HCEC 1CT (cell line): ENCODE measurements at regions not wholly inside any gene's neighbourhood (a gene's known extent, or its start where the extent isn't known, plus 50 kb on each side); places are given as distances from the start of the nearest gene placed in this dataset.
"Not testable (repeated sequence)": the region's sequence is repeated elsewhere in the genome, so short reads cannot be mapped to it uniquely, and the experiment has no call there.

Experiments
- DNase-seq: peaks from one replicate; pipeline ENCODE4 v3.0.0-alpha.2; 2017

DNA sequence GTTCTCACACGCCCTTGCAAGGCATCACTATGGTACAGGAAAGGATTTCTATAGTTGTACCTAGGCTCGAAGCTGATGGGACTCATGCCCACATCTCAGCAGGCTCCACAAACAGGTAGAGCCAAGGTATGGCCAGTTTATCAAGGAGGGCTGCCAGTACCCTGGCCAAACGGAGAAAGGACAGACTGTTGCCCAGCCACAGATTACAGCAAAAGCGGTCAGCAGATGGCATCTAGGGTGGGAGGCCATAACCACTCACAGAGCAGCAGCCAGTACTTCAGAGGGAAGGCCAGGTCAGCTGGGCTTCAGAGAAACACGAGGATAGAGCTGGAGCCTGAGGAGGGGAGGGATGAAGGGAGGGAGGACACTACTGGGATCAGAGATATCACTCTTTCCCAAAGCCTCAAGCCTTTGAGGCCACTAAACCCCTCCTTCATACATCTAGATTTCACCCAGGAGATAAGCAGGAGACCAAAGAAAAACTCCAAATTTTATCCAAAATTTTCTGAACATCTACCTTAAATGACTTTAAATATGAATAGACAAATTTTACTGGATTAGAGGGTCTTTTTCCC, 904.2 kb upstream of the NXPH2 start:
- DNase-seq, result no peak

DNA sequence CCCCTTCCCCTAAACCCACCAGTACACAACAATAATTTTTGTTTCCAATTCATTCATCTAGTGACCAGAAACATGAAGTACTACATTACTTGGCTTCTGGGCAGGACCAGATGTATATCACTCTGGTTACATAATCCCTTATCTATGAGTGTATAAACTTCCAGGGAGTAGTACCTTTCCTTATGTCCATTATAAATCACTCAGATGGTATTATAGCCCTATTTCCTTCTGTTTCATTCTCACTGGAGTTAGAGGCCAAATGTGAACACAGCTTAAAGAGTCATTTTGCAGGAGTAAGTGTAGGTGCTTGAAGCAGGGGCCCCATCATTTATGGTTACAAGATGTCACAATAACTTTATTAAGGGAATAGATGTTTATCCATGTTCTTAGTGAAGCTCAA, 894.4 kb upstream of the NXPH2 start:
- no peak for DNase-seq

DNA sequence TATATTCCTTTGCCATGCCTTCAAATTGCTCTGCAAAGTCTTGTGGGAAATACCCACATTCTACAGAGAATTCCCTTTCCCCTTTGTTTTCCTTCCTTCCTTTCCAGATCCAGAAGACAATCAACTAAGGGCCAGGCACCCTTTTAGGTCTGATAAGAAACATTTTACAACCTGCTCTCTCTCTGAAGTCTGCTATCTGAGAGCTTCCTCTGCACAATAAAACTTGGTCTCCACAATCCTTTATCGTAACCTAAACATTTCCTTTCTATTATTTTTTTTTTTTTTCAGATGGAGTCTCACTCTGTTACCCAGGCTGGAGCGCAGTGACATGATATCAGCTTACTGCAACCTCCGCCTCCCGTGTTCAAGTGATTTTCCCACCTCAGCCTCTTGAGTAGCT, 893.3 kb upstream of the NXPH2 start:
- not testable (repeated sequence) for DNase-seq

DNA sequence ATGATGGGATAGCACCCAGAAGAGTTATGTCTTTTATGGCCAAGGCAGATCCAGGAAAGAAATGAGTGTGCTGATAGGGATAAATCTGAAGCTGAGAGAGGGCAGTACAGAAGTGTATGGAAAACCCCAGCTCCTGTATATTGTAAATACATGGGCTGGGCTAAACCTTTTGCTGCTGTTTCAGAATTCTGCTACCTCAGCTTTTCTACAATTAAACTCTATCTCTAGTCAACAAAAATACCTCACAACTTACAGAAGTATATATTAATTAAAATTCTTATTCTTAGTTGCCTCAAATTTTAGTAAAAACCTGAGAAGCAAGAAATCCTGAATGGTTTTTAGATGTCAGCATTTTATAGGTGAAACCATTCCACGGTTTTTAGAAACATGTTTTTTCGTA, 889.5 kb upstream of the NXPH2 start:
- DNase-seq, result no peak

- no peak for DNase-seq
Observed at GRCh38 chr2:139652385-139652784, 872.2 kb upstream of the NXPH2 start.

GRCh38 chr2:139645617-139646016, 865.4 kb upstream of the NXPH2 start:
- DNase-seq, result no peak

DNA sequence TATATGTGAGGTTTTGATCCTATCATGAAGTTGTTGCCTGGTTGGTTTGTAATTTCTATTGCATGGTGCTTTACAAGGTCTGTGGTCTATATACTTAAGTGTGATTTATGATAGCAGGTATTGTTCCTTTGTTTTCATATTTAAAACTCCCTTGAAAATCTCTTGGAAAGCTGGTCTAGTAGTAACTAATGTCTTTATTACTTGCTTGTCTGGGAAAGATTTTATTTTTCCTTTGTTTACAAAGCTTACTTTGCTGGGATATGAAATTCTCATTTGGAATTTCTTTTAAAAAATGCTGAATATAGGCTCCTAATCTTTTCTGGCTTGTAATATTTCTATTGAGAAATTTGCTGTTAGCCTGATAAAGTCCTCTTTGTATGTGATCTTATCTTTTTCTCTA, 862.9 kb upstream of the NXPH2 start:
- no peak for DNase-seq

DNA sequence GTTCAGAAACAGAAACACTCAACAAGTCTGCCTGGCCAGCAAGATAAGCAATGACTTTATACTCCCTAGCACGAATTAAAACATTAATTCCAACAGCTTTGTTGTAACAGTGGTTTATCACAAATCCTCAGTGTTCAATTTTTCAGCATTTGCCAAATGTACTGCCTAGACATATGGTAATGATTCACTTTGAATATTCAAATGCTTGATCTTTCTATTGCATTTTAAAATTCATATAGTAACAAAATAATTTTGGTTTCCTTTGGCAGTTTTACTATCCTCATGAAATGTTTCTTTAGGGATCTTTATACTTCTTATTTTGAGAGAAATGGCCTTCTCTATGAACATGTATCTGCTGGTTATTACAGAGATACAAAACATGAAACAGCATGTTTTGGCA, 851.8 kb upstream of the NXPH2 start:
- DNase-seq, result no peak

- DNase-seq, result no peak
Observed at GRCh38 chr2:139628931-139629330, 848.7 kb upstream of the NXPH2 start.

DNA sequence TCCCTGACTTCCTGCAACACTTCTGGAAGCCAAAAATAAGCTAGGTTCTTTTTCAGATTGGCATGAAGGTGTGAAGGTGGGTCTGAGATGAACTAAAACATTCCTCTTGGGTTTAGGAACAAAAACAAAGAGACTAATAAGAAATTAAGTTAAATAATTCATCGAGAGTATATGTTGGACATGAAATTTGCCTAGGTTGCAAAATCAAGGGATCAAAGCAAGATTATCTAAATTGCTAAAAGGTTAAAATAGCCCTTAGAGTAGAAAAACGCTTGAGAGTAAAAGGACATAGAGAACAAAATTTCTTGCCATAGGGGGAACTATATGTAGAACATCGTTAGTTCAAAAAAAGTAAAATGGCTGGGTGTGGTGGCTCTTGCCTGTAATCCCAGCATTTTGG, 845.9 kb upstream of the NXPH2 start:
- no peak for DNase-seq

GRCh38 chr2:139622691-139623090, 842.5 kb upstream of the NXPH2 start:
- DNase-seq, result no peak

GRCh38 chr2:139617747-139618146, 837.6 kb upstream of the NXPH2 start:
- DNase-seq, result no peak

- no peak for DNase-seq
Observed at GRCh38 chr2:139613264-139613663, 833.1 kb upstream of the NXPH2 start.

DNA sequence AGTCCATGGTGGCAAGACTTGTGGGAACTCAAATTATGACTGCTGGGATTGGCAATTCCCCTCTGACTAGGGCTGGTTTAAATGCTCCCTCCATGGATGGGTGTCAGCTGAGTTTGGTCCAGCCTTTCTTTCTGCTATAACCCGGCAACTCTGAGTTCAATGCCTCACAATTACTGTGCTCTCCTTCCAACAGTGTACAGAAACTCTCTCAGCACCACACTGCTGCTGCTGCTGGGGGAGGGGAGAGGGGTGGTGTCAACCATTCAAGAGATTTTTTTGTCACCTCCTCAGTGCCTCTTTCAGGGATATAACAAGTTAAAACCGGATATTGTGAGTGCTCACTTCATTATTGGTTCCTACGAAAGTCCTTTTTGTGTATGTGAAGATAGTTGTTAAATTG, 830.3 kb upstream of the NXPH2 start:
- no peak for DNase-seq

DNA sequence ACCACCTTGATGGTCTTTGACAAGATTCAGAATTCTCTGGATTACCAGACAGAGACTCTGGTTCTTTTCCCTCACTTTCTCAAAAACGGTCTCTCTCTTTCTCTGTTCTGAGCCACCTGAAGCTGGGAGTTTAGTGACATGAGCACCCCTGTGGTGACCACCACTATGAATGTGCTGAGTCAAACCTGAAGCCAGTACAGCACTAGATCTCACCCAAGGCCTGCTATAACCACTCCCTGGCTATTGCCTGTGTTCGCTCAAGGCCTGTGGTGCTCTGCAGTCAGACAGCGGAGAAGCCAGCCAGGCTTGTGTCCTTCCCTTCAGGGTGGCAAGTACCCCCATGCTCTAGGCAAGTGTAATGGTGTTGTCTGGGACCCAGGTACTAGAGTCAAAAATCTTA, 828.9 kb upstream of the NXPH2 start:
- no peak for DNase-seq

GRCh38 chr2:139605668-139606067, 825.5 kb upstream of the NXPH2 start:
- no peak for DNase-seq

GRCh38 chr2:139600166-139600565, 820.0 kb upstream of the NXPH2 start:
- DNase-seq, result no peak

- DNase-seq, result no peak
Observed at GRCh38 chr2:139585101-139585500, 804.9 kb upstream of the NXPH2 start.

- DNase-seq, result no peak
Observed at GRCh38 chr2:139574371-139574770, 794.2 kb upstream of the NXPH2 start.

GRCh38 chr2:139556789-139557188, 776.6 kb upstream of the NXPH2 start:
- DNase-seq, result no peak

- DNase-seq, result no peak
Observed at GRCh38 chr2:139550873-139551272, 770.7 kb upstream of the NXPH2 start.

DNA sequence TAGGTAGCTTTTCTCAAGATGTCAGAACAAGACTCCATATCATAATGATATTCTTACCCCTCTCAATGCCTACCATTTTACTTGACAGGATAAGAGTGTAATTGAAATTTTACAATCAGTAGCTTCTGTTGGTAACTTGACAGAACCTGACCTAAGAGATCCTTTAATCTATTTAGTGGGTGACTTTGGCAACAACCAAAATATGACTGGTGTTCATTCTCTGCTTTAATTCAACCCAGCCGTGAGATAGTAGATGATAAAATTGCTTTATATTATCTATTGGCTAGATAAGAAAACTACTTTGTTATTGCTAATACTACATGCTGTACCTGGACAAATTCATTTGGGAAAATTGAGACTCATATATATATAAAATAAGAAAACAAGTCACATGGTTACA, 770.2 kb upstream of the NXPH2 start:
- no peak for DNase-seq

GRCh38 chr2:139544186-139544851, 764.1 kb upstream of the NXPH2 start:
- DNase-seq, result no peak

GRCh38 chr2:139538332-139539020, 758.3 kb upstream of the NXPH2 start:
- DNase-seq, result not testable (repeated sequence)

DNA sequence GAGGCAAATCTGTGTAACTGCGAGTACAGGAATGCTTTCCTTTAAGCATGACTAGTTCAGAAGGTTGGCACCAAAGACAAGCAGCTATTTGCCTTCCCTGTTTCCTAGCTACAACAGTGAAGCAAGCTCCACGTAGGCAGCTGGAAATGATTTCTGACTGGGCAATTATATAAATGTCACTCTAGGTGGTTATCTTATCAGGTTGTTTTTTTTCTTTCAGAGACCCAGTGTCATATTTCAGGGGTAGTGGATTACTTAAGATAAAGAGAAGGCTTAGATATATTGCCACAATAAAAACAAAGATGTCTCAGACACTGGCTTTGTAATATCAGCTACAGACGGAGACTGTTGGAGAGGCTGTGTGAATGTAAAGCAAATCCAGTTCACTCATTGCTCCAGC, 748.9 kb upstream of the NXPH2 start:
- DNase-seq, result no peak
